GM12878 (cell line): ENCODE measurements at regions not wholly inside any gene's neighbourhood (a gene's known extent, or its start where the extent isn't known, plus 50 kb on each side); places are given as distances from the start of the nearest gene placed in this dataset.

Experiments
- ATAC-seq: fragments of 200-7000 bp; cut with Tn5 transposase; 3 replicates; pipeline ENCODE4 v1.9.1; 2020; ENCODE audit warnings: mild to moderate bottlenecking, moderate library complexity
- BruUV-seq: library from RNA; stranded (reverse); fragments of 400-500 nt; replicated peaks from 2 replicates; lab custom pipeline; 2021; lab: Mats Ljungman, UMichigan
- CTCF ChIA-PET: fragments of 300-600 bp; sonication (Branson Sonifier 250); formaldehyde crosslinking; extraction: SDS; loops from one replicate; lab custom pipeline; 2021; ENCODE audit warnings: inconsistent platforms; lab: Yijun Ruan, JAX
- POLR2A ChIA-PET: fragments of 350-600 bp; formaldehyde crosslinking; extraction: SDS; loops from one replicate; lab custom pipeline; 2021; ENCODE audit warnings: inconsistent platforms; lab: Charles Lee
- RAD21 ChIA-PET: fragments of 300-600 bp; sonication (Branson Sonifier 250); formaldehyde crosslinking; loops from one replicate; lab custom pipeline; 2023; ENCODE audit warnings: antibody characterized with exemption; ENCODE audit not compliant: unreplicated experiment; lab: Charles Lee
- SMC1A ChIA-PET: fragments of 300-600 bp; sonication (Branson Sonifier 250); formaldehyde crosslinking; loops from one replicate; lab custom pipeline; 2023; ENCODE audit not compliant: unreplicated experiment, uncharacterized antibody; lab: Charles Lee
- DNase-seq: peaks from one replicate; pipeline ENCODE4 v3.0.0-alpha.2; 2011; ENCODE audit warnings: low read depth, low spot score
- FAIRE-seq: peaks from 3 replicates; lab custom pipeline; 2011; peaks lifted over from hg19 to GRCh38; lab: Jason Lieb, UNC
- H2AFZ ChIP-seq: 2 replicates; pipeline ENCODE4 v1.6.0; 2011; ENCODE audit warnings: low read depth, low read length, control low read depth; ENCODE audit not compliant: control insufficient read depth
- H3K27ac ChIP-seq: 2 replicates; pipeline ENCODE4 v1.5.1; 2011; ENCODE audit warnings: control low read depth; ENCODE audit not compliant: control insufficient read depth, insufficient read depth
- H3K27me3 ChIP-seq, 2 experiments: replicated peaks in 1 of 2; 2 replicates each; pipeline versions ENCODE4 v1.6.0 to v1.6.1; 2011; ENCODE audit warnings: low read length in 1 of 2; ENCODE audit not compliant: control insufficient read depth in 2 of 2, insufficient read depth in 2 of 2
- H3K36me3 ChIP-seq, 2 experiments: 2 replicates each; pipeline ENCODE4 v1.5.1; 2011; ENCODE audit warnings: low read length in 1 of 2; ENCODE audit not compliant: control insufficient read depth in 2 of 2, insufficient read depth in 2 of 2
- H3K4me1 ChIP-seq: 2 replicates; pipeline ENCODE4 v1.6.1; 2011; ENCODE audit warnings: mild to moderate bottlenecking, low read length, moderate library complexity, mixed read lengths; ENCODE audit not compliant: control insufficient read depth, insufficient read depth
- H3K4me2 ChIP-seq: 2 replicates; pipeline ENCODE4 v1.6.0; 2011; ENCODE audit warnings: control low read depth; ENCODE audit not compliant: control insufficient read depth, insufficient read depth
- H3K4me3 ChIP-seq: fragments of 200-600 bp; sonication (generic); 2 replicates; pipeline ENCODE4 v1.5.1; 2016
- H3K79me2 ChIP-seq: 2 replicates; pipeline ENCODE4 v1.6.0; 2011; ENCODE audit warnings: low read length; ENCODE audit not compliant: control insufficient read depth, insufficient read depth
- H3K9ac ChIP-seq: 2 replicates; pipeline ENCODE4 v1.8.0; 2011; ENCODE audit warnings: low read length, control low read depth, mixed read lengths; ENCODE audit not compliant: control insufficient read depth, insufficient read depth
- H3K9me3 ChIP-seq: replicated peaks from 3 replicates; pipeline ENCODE4 v1.5.1; 2011; ENCODE audit warnings: mild to moderate bottlenecking, low read length; ENCODE audit not compliant: control insufficient read depth, insufficient read depth
- H4K20me1 ChIP-seq: 2 replicates; pipeline ENCODE4 v1.6.0; 2011; ENCODE audit not compliant: control insufficient read depth, insufficient read depth
- CHD1 ChIP-seq: IDR thresholded peaks from 2 replicates; pipeline ENCODE4 v1.6.1; 2012; ENCODE audit warnings: low read depth, low read length, improper control_type of control experiment
- CTCF ChIP-seq, 3 experiments: IDR thresholded peaks in 2 of 3; conservative IDR thresholded peaks in 1 of 3; 2 replicates each; pipeline ENCODE4 v1.5.1; 2011; ENCODE audit warnings: low read depth in 3 of 3, low read length in 3 of 3, mild to moderate bottlenecking in 3 of 3, control low read depth in 2 of 3, moderate library complexity in 2 of 3, inconsistent platforms in 1 of 3, mixed read lengths in 1 of 3; ENCODE audit not compliant: control insufficient read depth in 2 of 3, insufficient read depth in 1 of 3; ENCODE audit errors: extremely low read depth in 1 of 3
- DPF2 ChIP-seq: fragments of 450-650 bp; IDR thresholded peaks from 2 replicates; pipeline ENCODE4 v1.6.1; 2017; ENCODE audit warnings: mild to moderate bottlenecking
- NR2F1 ChIP-seq: fragments of 450-650 bp; conservative IDR thresholded peaks from 2 replicates; pipeline ENCODE4 v1.6.1; 2017; ENCODE audit warnings: mild to moderate bottlenecking
- POLR2A ChIP-seq: IDR thresholded peaks from 2 replicates; pipeline ENCODE4 v1.6.1; 2011; ENCODE audit warnings: low read depth, mild to moderate bottlenecking, low read length
- RBBP5 ChIP-seq: fragments of 200-600 bp; sonication (generic); conservative IDR thresholded peaks from 2 replicates; pipeline ENCODE4 v1.6.1; 2016
- ZNF274 ChIP-seq: IDR thresholded peaks from one replicate; pipeline ENCODE4 v1.8.0; 2011; ENCODE audit not compliant: insufficient read length, insufficient read depth
- WGBS: methylation state at CpG from one replicate; pipeline ENCODE4 v1.1.6; 2016; ENCODE audit warnings: low lambda C conversion rate; ENCODE audit not compliant: insufficient replicate concordance, insufficient coverage; ENCODE audit errors: missing lambda C conversion rate; 5-methylcytosine and 5-hydroxymethylcytosine counted together
- in situ Hi-C: fragments of 300-500 bp; cut with MboI; formaldehyde crosslinking; loops from 9 replicates; pipeline ENCODE4 v1.14.3; 2018; ENCODE audit warnings: mixed read lengths
- intact Hi-C: fragments of 100-400 bp; cut with micrococcal nuclease; formaldehyde crosslinking; loops from one replicate; pipeline ENCODE4 v1.14.2; 2022; ENCODE audit not compliant: unreplicated experiment

DNA sequence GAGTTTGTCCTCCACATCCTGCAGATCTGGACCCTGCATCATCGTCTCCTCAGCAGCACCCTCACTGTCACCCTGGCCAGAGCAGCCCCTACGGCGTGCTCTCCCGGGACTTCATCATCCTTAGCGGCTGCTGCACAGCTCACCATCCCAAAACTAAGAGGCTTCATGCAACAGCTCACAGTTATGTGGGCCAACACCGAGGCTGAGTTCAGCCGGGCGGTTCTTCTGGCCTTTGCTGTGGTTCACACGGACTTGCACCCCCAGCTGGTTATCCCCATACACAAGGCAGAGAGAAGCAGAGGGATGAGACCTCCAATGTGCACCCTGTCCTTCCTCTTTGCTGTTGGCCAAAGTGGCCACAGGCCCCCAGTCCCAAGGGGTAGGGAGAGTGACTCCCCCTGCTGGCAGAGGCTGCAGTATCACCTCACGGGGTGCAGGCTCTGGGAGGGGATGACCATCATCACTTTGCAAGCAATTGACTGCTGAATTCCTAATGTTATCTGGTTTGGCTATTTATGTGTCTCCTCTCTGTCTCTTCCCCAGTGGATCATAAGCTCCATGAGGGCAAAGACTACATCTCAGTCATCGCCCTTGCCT, 276.8 kb downstream of the BRD1 start:
- H3K4me1 ChIP-seq, result no peaks in the 10 kb centered on the region
- no peaks in the 10 kb centered on the region for H3K36me3 ChIP-seq
- POLR2A ChIA-PET, result no interaction called here
- WGBS, result 71% methylated on average over 11 of the region's 11 CpGs
- TF ChIP-seq DPF2 (no peak), POLR2A (no peak), CTCF (IDR thresholded peaks at IDR 0.05 in 2 of 3, conservative IDR thresholded peaks at IDR 0.05 in 1 of 3; ENCODE audit: control insufficient read depth in 2 of 3, extremely low read depth in 1 of 3, insufficient read depth in 1 of 3, low read depth in 3 of 3, low read length in 3 of 3) (0 out of 6 replicates have a peak, but pooled peaks of 1 of the 3 experiments have one; percentile 5), ZNF274 (no peak), CHD1 (no peak), RBBP5 (no peak)
- TF ChIP-seq, all 136 proteins: peak for 1
- Histone ChIP-seq H3K9ac (no peak overlapping the region), H4K20me1 (no peaks in the 10 kb centered on the region), H3K79me2 (no peaks in the 10 kb centered on the region), H3K27me3 (no peaks in the 10 kb centered on the region), H3K4me3 (no peak overlapping the region), H3K4me2 (no peak overlapping the region), H3K27ac (no peak overlapping the region), H3K9me3 (no peaks in the 10 kb centered on the region; the same call in 1 of the 3 replicates), H2AFZ (no peak overlapping the region)
- in situ Hi-C loops, result no loop called here
- SMC1A ChIA-PET, result no interaction called here
- DNase-seq (no peak), ATAC-seq (no peak), FAIRE-seq (no peak)
- CTCF ChIA-PET, result no interaction called here
- intact Hi-C loops, result no loop called here
- RAD21 ChIA-PET, result no interaction called here
- BruUV-seq, result no TSS peak

DNA sequence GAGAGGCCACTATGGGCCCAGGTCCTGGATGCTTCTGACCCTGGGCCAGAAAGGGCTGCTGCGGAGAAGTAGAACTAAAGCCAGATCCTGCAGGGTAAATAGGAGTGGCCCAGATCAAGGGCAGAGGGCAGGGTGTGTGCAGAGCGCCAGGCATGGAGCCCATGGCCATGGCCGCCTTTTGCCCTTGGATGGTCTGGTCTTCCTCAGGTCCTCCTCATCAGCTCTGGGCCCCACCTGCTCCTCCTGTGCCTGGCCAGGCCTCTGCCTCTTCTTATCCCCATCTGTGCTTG, 277.6 kb downstream of the BRD1 start:
- in situ Hi-C loops, result no loop called here
- 46% methylated on average over 1 of the region's 3 CpGs for WGBS

More for the DNA sequence above, 277.6 kb downstream of the BRD1 start:
- H3K4me2 ChIP-seq, result no peak overlapping the region
- no peaks in the 10 kb centered on the region for H3K4me1 ChIP-seq
- H3K27ac ChIP-seq, result no peak overlapping the region
- H3K79me2 ChIP-seq, result no peaks in the 10 kb centered on the region
- POLR2A ChIA-PET, result no interaction called here
- no peak overlapping the region for H3K4me3 ChIP-seq
- no TSS peak for BruUV-seq
- SMC1A ChIA-PET, result no interaction called here
- CTCF ChIA-PET, result no interaction called here
- intact Hi-C loops, result no loop called here
- H4K20me1 ChIP-seq, result no peaks in the 10 kb centered on the region
- H3K36me3 ChIP-seq, result no peaks in the 10 kb centered on the region
- DNase-seq (no peak), ATAC-seq (no peak), FAIRE-seq (no peak)
- H2AFZ ChIP-seq, result no peak overlapping the region
- TF ChIP-seq NR2F1, result no peak
- no peaks in the 10 kb centered on the region; the same call in 1 of the 3 replicates for H3K9me3 ChIP-seq
- no peaks in the 10 kb centered on the region for H3K27me3 ChIP-seq
- RAD21 ChIA-PET, result no interaction called here
- H3K9ac ChIP-seq, result no peak overlapping the region
